ENCODE measurements at regions not wholly inside any gene's neighbourhood (a gene's known extent, or its start where the extent isn't known, plus 50 kb on each side); places are given as distances from the start of the nearest gene placed in this dataset.

DNA sequence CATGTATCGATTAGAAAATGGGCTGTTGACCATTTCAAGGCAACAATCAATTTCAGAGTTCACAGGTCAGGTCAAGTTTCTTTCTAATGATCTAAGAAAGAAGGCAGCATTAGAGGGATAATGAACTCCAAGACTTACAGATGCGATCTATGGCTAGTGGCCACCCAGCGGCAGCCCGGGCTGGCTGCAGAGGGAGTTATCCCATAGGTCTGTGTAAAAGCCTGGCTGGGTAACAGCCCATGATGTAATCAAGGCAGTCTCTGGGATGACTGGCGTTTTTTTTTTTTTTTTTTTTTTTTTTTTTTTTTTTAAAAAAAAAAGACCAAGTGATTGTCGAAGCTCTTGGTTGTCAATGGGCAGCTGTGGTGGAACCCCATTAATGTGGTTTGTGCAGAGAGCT is 171.1 kb upstream of the SKOR2 start:
- TF ChIP-seq ISL1 (CRISPR knock-in tag; IDR thresholded peaks at IDR 0.05) (no peak), CSDC2 (CRISPR knock-in tag; IDR thresholded peaks at IDR 0.05) (no peak)
- TF ChIP-seq, protein P1, sequence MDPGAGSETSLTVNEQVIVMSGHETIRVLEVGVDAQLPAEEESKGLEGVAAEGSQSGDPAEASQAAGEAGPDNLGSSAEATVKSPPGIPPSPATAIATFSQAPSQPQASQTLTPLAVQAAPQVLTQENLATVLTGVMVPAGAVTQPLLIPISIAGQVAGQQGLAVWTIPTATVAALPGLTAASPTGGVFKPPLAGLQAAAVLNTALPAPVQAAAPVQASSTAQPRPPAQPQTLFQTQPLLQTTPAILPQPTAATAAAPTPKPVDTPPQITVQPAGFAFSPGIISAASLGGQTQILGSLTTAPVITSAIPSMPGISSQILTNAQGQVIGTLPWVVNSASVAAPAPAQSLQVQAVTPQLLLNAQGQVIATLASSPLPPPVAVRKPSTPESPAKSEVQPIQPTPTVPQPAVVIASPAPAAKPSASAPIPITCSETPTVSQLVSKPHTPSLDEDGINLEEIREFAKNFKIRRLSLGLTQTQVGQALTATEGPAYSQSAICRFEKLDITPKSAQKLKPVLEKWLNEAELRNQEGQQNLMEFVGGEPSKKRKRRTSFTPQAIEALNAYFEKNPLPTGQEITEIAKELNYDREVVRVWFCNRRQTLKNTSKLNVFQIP (CRISPR knock-in tag; IDR thresholded peaks at IDR 0.05; ENCODE audit: borderline replicate concordance, low read depth) = no peak
- ATAC-seq = no peak

DNA sequence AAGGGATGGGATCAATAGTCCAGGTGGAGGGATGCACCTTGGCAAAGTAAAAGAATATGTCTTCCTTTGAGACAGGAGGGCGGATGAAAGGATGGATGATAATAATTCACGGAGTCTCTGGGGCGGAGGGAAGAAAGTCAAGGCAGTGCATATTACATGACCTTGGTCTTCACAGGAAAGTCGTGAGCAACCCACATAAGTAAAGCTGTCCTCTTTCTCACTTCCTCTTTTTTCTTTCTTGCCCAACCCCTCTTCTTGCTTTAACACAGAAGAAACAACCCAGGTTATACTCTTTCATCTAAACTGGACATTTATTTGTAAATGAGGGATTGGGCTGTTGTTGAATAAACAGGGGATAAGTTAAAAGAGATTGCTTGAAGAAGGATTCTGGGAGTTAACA is 168.7 kb upstream of the SKOR2 start:
- TF ChIP-seq OSR1 (CRISPR knock-in tag; IDR thresholded peaks at IDR 0.05) = no peak
- ATAC-seq = no peak

DNA sequence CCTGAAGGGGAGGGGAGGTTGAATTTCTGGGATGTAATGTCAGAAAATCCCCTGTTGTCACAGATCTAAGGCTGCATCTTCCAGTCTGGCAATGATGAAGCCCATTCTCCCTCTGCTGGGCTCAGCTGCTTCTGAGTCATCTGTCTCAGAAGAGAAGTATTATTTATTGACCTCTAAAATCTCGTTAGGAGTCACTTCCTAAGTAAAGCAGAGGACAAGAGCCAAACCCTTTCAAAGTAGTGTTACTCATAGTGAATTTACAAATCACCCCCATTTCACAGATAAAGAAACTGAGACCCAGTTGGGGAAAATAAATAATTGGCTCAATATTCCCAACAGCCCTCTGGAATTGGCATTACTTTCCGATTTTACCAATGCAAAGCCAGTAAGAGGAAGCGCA is 167.3 kb upstream of the SKOR2 start:
- no peak for ATAC-seq
- TF ChIP-seq, protein P2, sequence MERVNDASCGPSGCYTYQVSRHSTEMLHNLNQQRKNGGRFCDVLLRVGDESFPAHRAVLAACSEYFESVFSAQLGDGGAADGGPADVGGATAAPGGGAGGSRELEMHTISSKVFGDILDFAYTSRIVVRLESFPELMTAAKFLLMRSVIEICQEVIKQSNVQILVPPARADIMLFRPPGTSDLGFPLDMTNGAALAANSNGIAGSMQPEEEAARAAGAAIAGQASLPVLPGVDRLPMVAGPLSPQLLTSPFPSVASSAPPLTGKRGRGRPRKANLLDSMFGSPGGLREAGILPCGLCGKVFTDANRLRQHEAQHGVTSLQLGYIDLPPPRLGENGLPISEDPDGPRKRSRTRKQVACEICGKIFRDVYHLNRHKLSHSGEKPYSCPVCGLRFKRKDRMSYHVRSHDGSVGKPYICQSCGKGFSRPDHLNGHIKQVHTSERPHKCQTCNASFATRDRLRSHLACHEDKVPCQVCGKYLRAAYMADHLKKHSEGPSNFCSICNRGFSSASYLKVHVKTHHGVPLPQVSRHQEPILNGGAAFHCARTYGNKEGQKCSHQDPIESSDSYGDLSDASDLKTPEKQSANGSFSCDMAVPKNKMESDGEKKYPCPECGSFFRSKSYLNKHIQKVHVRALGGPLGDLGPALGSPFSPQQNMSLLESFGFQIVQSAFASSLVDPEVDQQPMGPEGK (CRISPR knock-in tag; IDR thresholded peaks at IDR 0.05; ENCODE audit: borderline replicate concordance) = no peak
- peak; percentile 48 for TF ChIP-seq ISL1 (CRISPR knock-in tag; IDR thresholded peaks at IDR 0.05)

DNA sequence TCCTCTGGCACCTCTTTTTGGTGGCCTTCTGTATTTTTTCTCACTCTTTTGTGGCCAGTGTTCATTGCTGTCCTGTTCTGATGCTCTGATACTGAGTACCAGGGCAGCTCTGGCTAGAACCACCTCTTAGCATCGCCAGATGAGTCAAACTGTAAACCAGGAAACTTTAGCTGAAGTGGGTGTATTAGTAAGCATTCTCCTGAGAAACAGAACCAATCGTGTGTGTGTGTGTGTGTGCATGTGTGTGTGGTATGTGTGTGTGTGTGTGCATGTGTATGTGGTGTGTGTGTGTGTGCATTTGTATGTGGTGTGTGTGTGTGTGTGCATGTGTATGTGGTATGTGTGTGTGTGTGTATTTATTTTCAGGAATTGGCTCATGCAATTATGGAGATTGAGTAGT is 166.3 kb upstream of the SKOR2 start:
- TF ChIP-seq RARB (CRISPR knock-in tag; IDR thresholded peaks at IDR 0.05) = no peak
- no peak for TF ChIP-seq ZNF8 (CRISPR knock-in tag; IDR thresholded peaks at IDR 0.05)
- TF ChIP-seq ZC3H10 (CRISPR knock-in tag; IDR thresholded peaks at IDR 0.05) = no peak
- TF ChIP-seq, protein P2 (CRISPR knock-in tag; IDR thresholded peaks at IDR 0.05; ENCODE audit: borderline replicate concordance) = no peak
- TF ChIP-seq, protein P3, sequence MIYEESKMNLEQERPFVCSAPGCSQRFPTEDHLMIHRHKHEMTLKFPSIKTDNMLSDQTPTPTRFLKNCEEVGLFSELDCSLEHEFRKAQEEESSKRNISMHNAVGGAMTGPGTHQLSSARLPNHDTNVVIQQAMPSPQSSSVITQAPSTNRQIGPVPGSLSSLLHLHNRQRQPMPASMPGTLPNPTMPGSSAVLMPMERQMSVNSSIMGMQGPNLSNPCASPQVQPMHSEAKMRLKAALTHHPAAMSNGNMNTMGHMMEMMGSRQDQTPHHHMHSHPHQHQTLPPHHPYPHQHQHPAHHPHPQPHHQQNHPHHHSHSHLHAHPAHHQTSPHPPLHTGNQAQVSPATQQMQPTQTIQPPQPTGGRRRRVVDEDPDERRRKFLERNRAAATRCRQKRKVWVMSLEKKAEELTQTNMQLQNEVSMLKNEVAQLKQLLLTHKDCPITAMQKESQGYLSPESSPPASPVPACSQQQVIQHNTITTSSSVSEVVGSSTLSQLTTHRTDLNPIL (CRISPR knock-in tag; IDR thresholded peaks at IDR 0.05; ENCODE audit: low read depth) = no peak
- no peak for ATAC-seq

DNA sequence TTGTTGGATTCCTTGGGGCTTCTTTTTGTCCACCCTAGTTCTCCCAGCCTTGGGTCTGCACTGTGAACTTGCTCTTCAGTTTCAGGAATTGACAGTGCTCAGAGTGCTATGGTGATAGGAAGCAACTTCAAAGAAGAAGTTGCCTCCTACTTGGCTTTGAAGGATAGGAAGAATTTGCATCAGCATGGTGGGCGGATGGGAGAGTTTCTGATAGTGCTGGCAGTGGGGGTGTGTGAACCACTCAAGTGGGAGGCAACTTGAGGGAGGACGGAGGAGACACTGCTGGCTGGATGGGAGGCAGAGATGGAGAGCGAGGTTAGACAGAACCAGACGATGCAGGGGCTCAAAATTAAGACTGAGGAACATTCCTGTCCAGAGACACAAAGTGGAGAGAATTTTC is 164.4 kb upstream of the SKOR2 start:
- no peak for ATAC-seq
- TF ChIP-seq ZC3H10 (CRISPR knock-in tag; IDR thresholded peaks at IDR 0.05) = no peak
- TF ChIP-seq, protein P2 (CRISPR knock-in tag; IDR thresholded peaks at IDR 0.05; ENCODE audit: borderline replicate concordance) = no peak
- TF ChIP-seq, protein P4, sequence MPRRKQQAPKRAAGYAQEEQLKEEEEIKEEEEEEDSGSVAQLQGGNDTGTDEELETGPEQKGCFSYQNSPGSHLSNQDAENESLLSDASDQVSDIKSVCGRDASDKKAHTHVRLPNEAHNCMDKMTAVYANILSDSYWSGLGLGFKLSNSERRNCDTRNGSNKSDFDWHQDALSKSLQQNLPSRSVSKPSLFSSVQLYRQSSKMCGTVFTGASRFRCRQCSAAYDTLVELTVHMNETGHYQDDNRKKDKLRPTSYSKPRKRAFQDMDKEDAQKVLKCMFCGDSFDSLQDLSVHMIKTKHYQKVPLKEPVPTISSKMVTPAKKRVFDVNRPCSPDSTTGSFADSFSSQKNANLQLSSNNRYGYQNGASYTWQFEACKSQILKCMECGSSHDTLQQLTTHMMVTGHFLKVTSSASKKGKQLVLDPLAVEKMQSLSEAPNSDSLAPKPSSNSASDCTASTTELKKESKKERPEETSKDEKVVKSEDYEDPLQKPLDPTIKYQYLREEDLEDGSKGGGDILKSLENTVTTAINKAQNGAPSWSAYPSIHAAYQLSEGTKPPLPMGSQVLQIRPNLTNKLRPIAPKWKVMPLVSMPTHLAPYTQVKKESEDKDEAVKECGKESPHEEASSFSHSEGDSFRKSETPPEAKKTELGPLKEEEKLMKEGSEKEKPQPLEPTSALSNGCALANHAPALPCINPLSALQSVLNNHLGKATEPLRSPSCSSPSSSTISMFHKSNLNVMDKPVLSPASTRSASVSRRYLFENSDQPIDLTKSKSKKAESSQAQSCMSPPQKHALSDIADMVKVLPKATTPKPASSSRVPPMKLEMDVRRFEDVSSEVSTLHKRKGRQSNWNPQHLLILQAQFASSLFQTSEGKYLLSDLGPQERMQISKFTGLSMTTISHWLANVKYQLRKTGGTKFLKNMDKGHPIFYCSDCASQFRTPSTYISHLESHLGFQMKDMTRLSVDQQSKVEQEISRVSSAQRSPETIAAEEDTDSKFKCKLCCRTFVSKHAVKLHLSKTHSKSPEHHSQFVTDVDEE (CRISPR knock-in tag; IDR thresholded peaks at IDR 0.05) = no peak
- TF ChIP-seq ZNF70 (CRISPR knock-in tag; IDR thresholded peaks at IDR 0.05) = no peak
- TF ChIP-seq ESRRG (CRISPR knock-in tag; IDR thresholded peaks at IDR 0.05) = no peak
- no peak for TF ChIP-seq OSR1 (CRISPR knock-in tag; IDR thresholded peaks at IDR 0.05)
- TF ChIP-seq ZFP3 (CRISPR knock-in tag; IDR thresholded peaks at IDR 0.05) = no peak
- no peak for TF ChIP-seq TOX (CRISPR knock-in tag; IDR thresholded peaks at IDR 0.05; ENCODE audit: borderline replicate concordance)
- TF ChIP-seq, protein P5, sequence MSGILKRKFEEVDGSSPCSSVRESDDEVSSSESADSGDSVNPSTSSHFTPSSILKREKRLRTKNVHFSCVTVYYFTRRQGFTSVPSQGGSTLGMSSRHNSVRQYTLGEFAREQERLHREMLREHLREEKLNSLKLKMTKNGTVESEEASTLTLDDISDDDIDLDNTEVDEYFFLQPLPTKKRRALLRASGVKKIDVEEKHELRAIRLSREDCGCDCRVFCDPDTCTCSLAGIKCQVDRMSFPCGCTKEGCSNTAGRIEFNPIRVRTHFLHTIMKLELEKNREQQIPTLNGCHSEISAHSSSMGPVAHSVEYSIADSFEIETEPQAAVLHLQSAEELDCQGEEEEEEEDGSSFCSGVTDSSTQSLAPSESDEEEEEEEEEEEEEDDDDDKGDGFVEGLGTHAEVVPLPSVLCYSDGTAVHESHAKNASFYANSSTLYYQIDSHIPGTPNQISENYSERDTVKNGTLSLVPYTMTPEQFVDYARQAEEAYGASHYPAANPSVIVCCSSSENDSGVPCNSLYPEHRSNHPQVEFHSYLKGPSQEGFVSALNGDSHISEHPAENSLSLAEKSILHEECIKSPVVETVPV (CRISPR knock-in tag; IDR thresholded peaks at IDR 0.05) = no peak
- TF ChIP-seq CSDC2 (CRISPR knock-in tag; IDR thresholded peaks at IDR 0.05) = no peak
- TF ChIP-seq PPARA (CRISPR knock-in tag; IDR thresholded peaks at IDR 0.05; ENCODE audit: borderline replicate concordance) = no peak
- no peak for TF ChIP-seq TCF4 (CRISPR knock-in tag; IDR thresholded peaks at IDR 0.05; ENCODE audit: borderline replicate concordance)
- TF ChIP-seq, protein P3 (CRISPR knock-in tag; IDR thresholded peaks at IDR 0.05; ENCODE audit: low read depth) = no peak
- TF ChIP-seq BACH2 (CRISPR knock-in tag; IDR thresholded peaks at IDR 0.05; ENCODE audit: borderline replicate concordance) = no peak
